ENCODE measurements at regions not wholly inside any gene's neighbourhood (a gene's known extent, or its start where the extent isn't known, plus 50 kb on each side); places are given as distances from the start of the nearest gene placed in this dataset.

- TF ChIP-seq, protein P1, sequence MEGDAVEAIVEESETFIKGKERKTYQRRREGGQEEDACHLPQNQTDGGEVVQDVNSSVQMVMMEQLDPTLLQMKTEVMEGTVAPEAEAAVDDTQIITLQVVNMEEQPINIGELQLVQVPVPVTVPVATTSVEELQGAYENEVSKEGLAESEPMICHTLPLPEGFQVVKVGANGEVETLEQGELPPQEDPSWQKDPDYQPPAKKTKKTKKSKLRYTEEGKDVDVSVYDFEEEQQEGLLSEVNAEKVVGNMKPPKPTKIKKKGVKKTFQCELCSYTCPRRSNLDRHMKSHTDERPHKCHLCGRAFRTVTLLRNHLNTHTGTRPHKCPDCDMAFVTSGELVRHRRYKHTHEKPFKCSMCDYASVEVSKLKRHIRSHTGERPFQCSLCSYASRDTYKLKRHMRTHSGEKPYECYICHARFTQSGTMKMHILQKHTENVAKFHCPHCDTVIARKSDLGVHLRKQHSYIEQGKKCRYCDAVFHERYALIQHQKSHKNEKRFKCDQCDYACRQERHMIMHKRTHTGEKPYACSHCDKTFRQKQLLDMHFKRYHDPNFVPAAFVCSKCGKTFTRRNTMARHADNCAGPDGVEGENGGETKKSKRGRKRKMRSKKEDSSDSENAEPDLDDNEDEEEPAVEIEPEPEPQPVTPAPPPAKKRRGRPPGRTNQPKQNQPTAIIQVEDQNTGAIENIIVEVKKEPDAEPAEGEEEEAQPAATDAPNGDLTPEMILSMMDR (conservative IDR thresholded peaks at IDR 0.05; ENCODE audit: low read depth, low read length), result no peak
- TF ChIP-seq EZH2phosphoT487 (IDR thresholded peaks at IDR 0.05; ENCODE audit: borderline replicate concordance, low read length), result no peak
Measured at GRCh38 chr10:78194539-78195402, 161.1 kb downstream of the RPS24 start.

Data from PC-3 (cell line).